Bronchial epithelial cell (primary cell): ENCODE measurements at regions not wholly inside any gene's neighbourhood (a gene's known extent, or its start where the extent isn't known, plus 50 kb on each side); places are given as distances from the start of the nearest gene placed in this dataset.

Source experiments
- DNase-seq: peaks from one replicate; pipeline ENCODE4 v3.0.0-alpha.2; 2010; ENCODE audit warnings: low read depth
- FAIRE-seq: peaks from 2 replicates; lab custom pipeline; 2011; peaks lifted over from hg19 to GRCh38; lab: Jason Lieb, UNC
- H3K27me3 ChIP-seq: 2 replicates; pipeline ENCODE4 v1.5.1; 2011; ENCODE audit warnings: low read length; ENCODE audit not compliant: control insufficient read depth, insufficient read depth
- H3K36me3 ChIP-seq: 2 replicates; pipeline ENCODE4 v1.5.1; 2011; ENCODE audit warnings: low read length; ENCODE audit not compliant: control insufficient read depth, insufficient read depth
- H3K4me3 ChIP-seq: 2 replicates; pipeline ENCODE4 v1.5.1; 2011; ENCODE audit warnings: mild to moderate bottlenecking, low read depth, low read length, control low read depth
- CTCF ChIP-seq: IDR thresholded peaks from 2 replicates; pipeline ENCODE4 v1.5.1; 2011; ENCODE audit warnings: mild to moderate bottlenecking, moderate library complexity, low read length, control low read depth, inconsistent platforms; ENCODE audit not compliant: insufficient read depth, severe bottlenecking

DNA sequence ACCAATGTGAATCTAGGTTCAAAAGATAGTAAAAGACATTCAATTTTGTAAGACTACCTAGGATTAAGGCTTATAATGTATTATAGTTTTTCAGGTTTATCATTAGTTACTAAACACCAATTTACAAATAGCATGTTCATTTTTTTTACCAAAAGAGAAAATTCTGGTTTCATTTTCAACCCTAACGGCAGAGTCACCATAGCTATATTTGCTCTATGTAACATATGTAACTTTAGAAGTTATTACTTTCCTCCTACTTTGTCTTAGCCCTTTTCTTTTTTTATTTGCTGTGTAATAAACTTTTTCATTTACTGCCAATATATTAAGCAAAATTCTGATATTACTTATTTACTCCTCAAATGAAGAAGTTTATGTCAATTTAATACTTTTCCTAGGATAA, 639.6 kb downstream of the ARAP2 start:
- Histone ChIP-seq H3K4me3 (no peak overlapping the region), H3K27me3 (no peaks in the 10 kb centered on the region), H3K36me3 (no peaks in the 10 kb centered on the region)
- FAIRE-seq (no peak), DNase-seq (no peak)
- TF ChIP-seq CTCF, result no peak

GRCh38 chr4:35608205-35608604, 636.1 kb downstream of the ARAP2 start:
- H3K27me3 ChIP-seq, result no peaks in the 10 kb centered on the region
- no peaks in the 10 kb centered on the region for H3K36me3 ChIP-seq
- FAIRE-seq, result no peak
- DNase-seq, result no peak
- H3K4me3 ChIP-seq, result no peak overlapping the region
- no peak for TF ChIP-seq CTCF

- Histone ChIP-seq H3K27me3 (no peaks in the 10 kb centered on the region), H3K36me3 (no peaks in the 10 kb centered on the region), H3K4me3 (no peak overlapping the region)
- TF ChIP-seq CTCF, result no peak
- DNase-seq, result no peak
- no peak for FAIRE-seq
Measured at GRCh38 chr4:35614120-35614519, 630.2 kb downstream of the ARAP2 start.

GRCh38 chr4:35639929-35640328, 604.4 kb downstream of the ARAP2 start:
- no peaks in the 10 kb centered on the region for H3K36me3 ChIP-seq
- no peak overlapping the region for H3K4me3 ChIP-seq
- FAIRE-seq, result no peak
- no peaks in the 10 kb centered on the region for H3K27me3 ChIP-seq
- no peak for DNase-seq
- TF ChIP-seq CTCF, result no peak

DNA sequence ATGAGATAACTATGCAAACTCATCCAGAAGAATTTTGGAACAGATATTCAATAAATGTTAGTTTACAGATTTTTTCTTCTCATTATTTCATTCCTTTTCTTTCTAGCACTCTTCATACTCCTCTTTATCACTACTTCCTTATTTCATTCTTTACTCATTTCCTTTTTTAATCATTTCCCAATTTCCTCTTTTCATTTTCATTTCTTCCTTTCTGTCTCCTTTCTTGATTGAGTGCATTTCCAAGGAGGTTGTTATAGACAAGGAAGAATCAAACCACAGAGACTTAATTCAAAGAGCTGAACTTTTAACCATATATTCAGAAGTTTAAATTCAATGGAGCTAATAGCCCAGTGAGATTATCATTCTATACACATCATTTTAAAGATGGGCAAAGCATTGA, 600.7 kb downstream of the ARAP2 start:
- Histone ChIP-seq H3K4me3 (no peak overlapping the region), H3K36me3 (no peaks in the 10 kb centered on the region), H3K27me3 (no peaks in the 10 kb centered on the region)
- no peak for FAIRE-seq
- DNase-seq, result no peak
- TF ChIP-seq CTCF, result no peak

DNA sequence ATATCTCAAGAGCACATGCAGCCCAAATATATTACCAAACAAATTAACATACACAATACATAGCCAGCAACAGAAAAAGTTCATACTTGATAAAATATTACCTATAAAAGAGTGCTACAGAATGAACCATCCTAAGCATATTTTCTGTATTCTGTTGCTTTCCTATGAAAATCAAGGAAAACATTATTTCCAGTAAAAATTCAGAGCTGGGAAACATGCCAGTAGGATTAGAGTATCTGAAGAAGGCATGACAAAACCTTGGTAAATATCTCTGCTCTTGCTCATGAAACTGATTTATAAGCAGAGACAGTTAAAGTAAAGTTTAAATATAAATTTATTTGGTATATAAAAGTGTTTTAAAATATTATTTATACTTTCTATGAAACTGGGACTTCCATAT, 599.7 kb downstream of the ARAP2 start:
- DNase-seq, result no peak
- H3K4me3 ChIP-seq, result no peak overlapping the region
- H3K27me3 ChIP-seq, result no peaks in the 10 kb centered on the region
- no peak for FAIRE-seq
- no peaks in the 10 kb centered on the region for H3K36me3 ChIP-seq
- TF ChIP-seq CTCF, result no peak
